Keratinocyte (primary cell): ENCODE measurements at regions not wholly inside any gene's neighbourhood (a gene's known extent, or its start where the extent isn't known, plus 50 kb on each side); places are given as distances from the start of the nearest gene placed in this dataset.

Experiments
- DNase-seq: peaks from one replicate; pipeline ENCODE4 v3.0.0-alpha.2; 2011; ENCODE audit warnings: low read depth, missing footprints, low spot score
- FAIRE-seq: peaks from 2 replicates; lab custom pipeline; 2011; peaks lifted over from hg19 to GRCh38; lab: Jason Lieb, UNC
- H2AFZ ChIP-seq: 2 replicates; pipeline ENCODE4 v1.6.0; 2012; ENCODE audit warnings: low read length, control low read depth, inconsistent platforms; ENCODE audit not compliant: control insufficient read depth
- H3K27ac ChIP-seq: 2 replicates; pipeline ENCODE4 v1.5.1; 2011; ENCODE audit warnings: low read length; ENCODE audit not compliant: control insufficient read depth, insufficient read depth
- H3K27me3 ChIP-seq: 3 replicates; pipeline ENCODE4 v1.6.0; 2011; ENCODE audit warnings: low read length; ENCODE audit not compliant: control insufficient read depth, insufficient read depth; ENCODE audit errors: extremely low read depth
- H3K36me3 ChIP-seq, 2 experiments: 2 replicates in 1 of 2; 3 replicates in 1 of 2; pipeline ENCODE4 v1.5.1; 2011; ENCODE audit warnings: low read length in 2 of 2, mild to moderate bottlenecking in 1 of 2; ENCODE audit not compliant: control insufficient read depth in 2 of 2, insufficient read depth in 2 of 2; ENCODE audit errors: extremely low read depth in 1 of 2
- H3K4me1 ChIP-seq: 3 replicates; pipeline ENCODE4 v1.5.1; 2011; ENCODE audit warnings: low read length; ENCODE audit not compliant: control insufficient read depth, insufficient read depth; ENCODE audit errors: extremely low read depth
- H3K4me2 ChIP-seq: 3 replicates; pipeline ENCODE4 v1.6.0; 2011; ENCODE audit warnings: low read depth, low read length; ENCODE audit not compliant: control insufficient read depth, insufficient read depth; ENCODE audit errors: extremely low read depth
- H3K4me3 ChIP-seq, 3 experiments: fragments of 200-600 bp in 1 of 3; sonication (generic) in 1 of 3; 2 replicates in 2 of 3; 3 replicates in 1 of 3; pipeline ENCODE4 v1.5.1; 2011 to 2016; ENCODE audit warnings: low read length in 3 of 3, mild to moderate bottlenecking in 3 of 3, control low read depth in 2 of 3, inconsistent platforms in 1 of 3, low read depth in 1 of 3, mixed read lengths in 1 of 3, mixed run types in 1 of 3, moderate library complexity in 1 of 3; ENCODE audit not compliant: control insufficient read depth in 2 of 3, insufficient read depth in 2 of 3; ENCODE audit errors: extremely low read depth in 1 of 3
- H3K79me2 ChIP-seq: 2 replicates; pipeline ENCODE4 v1.6.0; 2012; ENCODE audit warnings: low read length; ENCODE audit not compliant: control insufficient read depth, insufficient read depth
- H3K9ac ChIP-seq: 3 replicates; pipeline ENCODE4 v1.6.0; 2011; ENCODE audit warnings: low read length; ENCODE audit not compliant: control insufficient read depth, insufficient read depth; ENCODE audit errors: extremely low read depth
- H3K9me1 ChIP-seq: 3 replicates; pipeline ENCODE4 v1.6.0; 2011; ENCODE audit warnings: low read length; ENCODE audit not compliant: control insufficient read depth, insufficient read depth; ENCODE audit errors: extremely low read depth
- H3K9me3 ChIP-seq: 2 replicates; pipeline ENCODE4 v1.5.1; 2012; ENCODE audit warnings: low read depth, low read length; ENCODE audit not compliant: control insufficient read depth
- H4K20me1 ChIP-seq: 3 replicates; pipeline ENCODE4 v1.6.0; 2011; ENCODE audit warnings: low read length; ENCODE audit not compliant: control insufficient read depth, insufficient read depth; ENCODE audit errors: extremely low read depth
- EZH2 ChIP-seq: IDR thresholded peaks from one replicate; pipeline ENCODE4 v1.6.1; 2012; ENCODE audit warnings: inconsistent platforms, mild to moderate bottlenecking, low read length, moderate library complexity
- dilution Hi-C: fragments of 300-500 bp; cut with MboI; formaldehyde crosslinking; loops from one replicate; pipeline ENCODE4 v1.7.0; 2020; ENCODE audit warnings: low sequenced_read_pairs; ENCODE audit not compliant: extremely low pct_ligation_motif_present
- TF ChIP-seq, protein P1 (sequence below), 3 experiments: IDR thresholded peaks in 1 of 3; conservative IDR thresholded peaks in 1 of 3; optimal IDR thresholded peaks in 1 of 3; 2 replicates in 2 of 3; 3 replicates in 1 of 3; pipeline versions ENCODE3 to v1.5.1; 2011; ENCODE audit warnings: low read length in 3 of 3, mild to moderate bottlenecking in 3 of 3, moderate library complexity in 2 of 3, control low read depth in 1 of 3, inconsistent platforms in 1 of 3; ENCODE audit not compliant: insufficient read depth in 2 of 3; ENCODE audit errors: extremely low read depth in 1 of 3

DNA sequence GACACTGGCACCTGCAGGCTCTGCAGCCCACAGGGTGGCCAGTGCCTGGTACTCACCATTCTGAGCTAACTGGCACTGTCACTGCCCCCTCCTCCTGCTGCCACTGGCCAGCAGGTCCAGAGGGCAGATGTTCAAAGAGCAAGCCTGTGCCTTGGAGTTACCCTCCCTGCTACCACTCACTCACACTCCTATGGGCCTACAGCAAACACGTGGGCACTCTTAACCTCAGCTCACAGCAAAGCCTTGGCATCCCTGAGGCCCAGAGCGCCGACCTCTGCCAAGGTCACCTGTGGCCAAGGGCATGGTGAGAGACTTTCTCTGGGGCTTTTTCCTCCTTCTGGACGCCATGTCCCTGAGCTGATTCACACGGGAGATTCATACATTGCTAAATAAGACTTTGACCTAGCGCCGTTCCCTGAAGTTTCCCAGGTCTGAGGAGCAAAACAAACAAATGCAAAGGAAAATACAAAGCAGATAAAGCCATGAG is 270.0 kb upstream of the PPP2R2D start:
- Histone ChIP-seq H2AFZ (no peak overlapping the region), H3K4me3 (no peak overlapping the region), H3K9ac (no peak overlapping the region), H4K20me1 (no peaks in the 10 kb centered on the region), H3K4me1 (no peaks in the 10 kb centered on the region), H3K27me3 (no peaks in the 10 kb centered on the region), H3K9me3 (peaks cover 7% of the 10 kb centered on the region), H3K27ac (no peak overlapping the region), H3K79me2 (no peaks in the 10 kb centered on the region), H3K36me3 (no peaks in the 10 kb centered on the region), H3K9me1 (no peaks in the 10 kb centered on the region), H3K4me2 (no peak overlapping the region)
- dilution Hi-C loops, result no loop called here
- FAIRE-seq, result no peak
- no peak for DNase-seq
- TF ChIP-seq, protein P1, sequence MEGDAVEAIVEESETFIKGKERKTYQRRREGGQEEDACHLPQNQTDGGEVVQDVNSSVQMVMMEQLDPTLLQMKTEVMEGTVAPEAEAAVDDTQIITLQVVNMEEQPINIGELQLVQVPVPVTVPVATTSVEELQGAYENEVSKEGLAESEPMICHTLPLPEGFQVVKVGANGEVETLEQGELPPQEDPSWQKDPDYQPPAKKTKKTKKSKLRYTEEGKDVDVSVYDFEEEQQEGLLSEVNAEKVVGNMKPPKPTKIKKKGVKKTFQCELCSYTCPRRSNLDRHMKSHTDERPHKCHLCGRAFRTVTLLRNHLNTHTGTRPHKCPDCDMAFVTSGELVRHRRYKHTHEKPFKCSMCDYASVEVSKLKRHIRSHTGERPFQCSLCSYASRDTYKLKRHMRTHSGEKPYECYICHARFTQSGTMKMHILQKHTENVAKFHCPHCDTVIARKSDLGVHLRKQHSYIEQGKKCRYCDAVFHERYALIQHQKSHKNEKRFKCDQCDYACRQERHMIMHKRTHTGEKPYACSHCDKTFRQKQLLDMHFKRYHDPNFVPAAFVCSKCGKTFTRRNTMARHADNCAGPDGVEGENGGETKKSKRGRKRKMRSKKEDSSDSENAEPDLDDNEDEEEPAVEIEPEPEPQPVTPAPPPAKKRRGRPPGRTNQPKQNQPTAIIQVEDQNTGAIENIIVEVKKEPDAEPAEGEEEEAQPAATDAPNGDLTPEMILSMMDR (optimal IDR thresholded peaks at IDR 0.05 in 1 of 3, IDR thresholded peaks at IDR 0.05 in 1 of 3, conservative IDR thresholded peaks at IDR 0.05 in 1 of 3; ENCODE audit: extremely low read depth in 1 of 3, insufficient read depth in 2 of 3, low read length in 3 of 3), result no peak
- no peak for TF ChIP-seq EZH2

DNA sequence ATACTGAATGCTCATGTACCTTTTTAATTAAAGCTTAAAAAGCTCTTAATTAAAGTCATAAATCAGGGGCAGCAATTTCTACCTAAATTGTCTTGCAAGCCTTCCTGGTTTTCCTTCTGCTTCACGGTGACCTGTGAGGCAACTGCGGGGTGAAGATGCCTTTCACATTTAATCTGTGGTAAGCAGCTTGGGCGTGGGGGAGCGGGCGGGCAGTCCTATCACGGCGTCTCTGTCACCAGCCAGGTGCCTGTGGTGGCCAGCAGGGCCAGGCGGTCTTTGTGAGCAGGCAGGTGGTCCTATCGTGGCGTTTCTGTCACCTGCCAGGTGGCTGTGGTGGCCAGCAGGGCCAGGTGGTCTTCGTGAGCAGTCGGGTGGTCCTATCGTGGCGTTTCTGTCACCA is 269.2 kb upstream of the PPP2R2D start:
- no peak for FAIRE-seq
- Histone ChIP-seq H4K20me1 (no peaks in the 10 kb centered on the region), H3K36me3 (no peaks in the 10 kb centered on the region), H3K4me3 (no peak overlapping the region), H3K9me3 (peaks cover 9% of the 10 kb centered on the region), H3K4me1 (no peaks in the 10 kb centered on the region), H3K27ac (no peak overlapping the region), H3K27me3 (no peaks in the 10 kb centered on the region), H3K9me1 (no peaks in the 10 kb centered on the region), H2AFZ (no peak overlapping the region), H3K4me2 (no peak overlapping the region), H3K9ac (no peak overlapping the region), H3K79me2 (no peaks in the 10 kb centered on the region)
- TF ChIP-seq EZH2, result no peak
- TF ChIP-seq, protein P1 (optimal IDR thresholded peaks at IDR 0.05 in 1 of 3, IDR thresholded peaks at IDR 0.05 in 1 of 3, conservative IDR thresholded peaks at IDR 0.05 in 1 of 3; ENCODE audit: extremely low read depth in 1 of 3, insufficient read depth in 2 of 3, low read length in 3 of 3), result no peak
- no peak for DNase-seq
- dilution Hi-C loops, result no loop called here
